ENCODE measurements at regions not wholly inside any gene's neighbourhood (a gene's known extent, or its start where the extent isn't known, plus 50 kb on each side); places are given as distances from the start of the nearest gene placed in this dataset.

GRCh38 chr2:198387677-198388076 lies 583.3 kb downstream of the PLCL1 start:
- no peak for FAIRE-seq

DNA sequence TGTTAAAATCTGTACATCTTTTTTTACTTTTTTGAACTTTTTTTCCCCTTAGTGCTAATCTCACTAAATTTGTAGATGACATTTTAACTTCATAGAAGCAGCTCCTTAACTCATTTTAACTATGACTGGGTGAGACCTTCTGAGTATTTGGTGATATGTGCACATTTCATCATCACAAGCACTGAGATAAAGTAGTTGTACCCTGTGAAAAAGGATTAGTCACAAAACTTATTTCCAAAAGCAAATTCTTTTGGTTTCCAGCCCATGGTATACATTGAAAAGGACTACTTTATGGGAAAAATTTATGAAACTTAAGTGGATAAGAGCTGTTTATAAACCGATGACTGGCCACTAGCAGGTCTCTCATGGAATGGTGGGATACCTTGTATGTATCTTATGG lies 581.5 kb downstream of the PLCL1 start:
- no peak for FAIRE-seq

DNA sequence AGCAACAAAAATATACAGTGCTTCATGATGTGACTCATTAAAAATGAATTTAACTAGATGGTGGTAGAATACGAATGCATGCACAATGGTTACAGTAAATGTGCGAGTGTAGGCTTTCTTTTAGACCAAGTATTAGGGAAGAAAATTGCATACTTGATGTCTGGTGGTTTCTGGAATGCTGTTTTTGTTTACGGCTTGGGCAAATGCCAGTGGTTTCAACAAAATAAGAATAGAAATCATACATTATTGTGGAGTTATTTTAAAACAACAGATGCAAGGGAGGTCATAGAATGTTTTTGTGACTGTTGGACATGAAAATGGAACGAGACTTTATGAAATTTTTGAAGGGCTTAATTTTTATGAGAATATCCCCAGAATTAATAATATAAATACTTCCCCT lies 580.9 kb downstream of the PLCL1 start:
- no peak for FAIRE-seq

DNA sequence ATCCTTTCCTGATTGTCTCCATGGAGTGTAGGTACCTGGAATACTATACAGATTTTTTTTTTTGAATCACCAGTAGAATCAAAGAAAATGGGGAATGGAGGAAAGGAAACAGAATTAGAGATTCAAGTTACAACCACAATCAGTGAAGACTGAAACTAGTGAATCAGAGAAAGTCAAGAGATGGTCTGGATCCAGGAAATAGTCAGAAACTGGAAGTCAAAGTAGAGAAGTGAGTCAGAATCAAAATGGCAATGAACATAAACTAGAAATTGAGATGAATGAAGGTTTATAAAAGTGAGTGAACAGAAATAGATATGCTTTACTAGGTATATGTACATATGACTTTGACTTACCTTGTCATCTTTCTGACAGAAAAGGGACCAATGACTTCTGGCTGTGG lies 579.0 kb downstream of the PLCL1 start:
- FAIRE-seq = no peak

GRCh38 chr2:198382811-198383210 lies 578.4 kb downstream of the PLCL1 start:
- no peak for FAIRE-seq

DNA sequence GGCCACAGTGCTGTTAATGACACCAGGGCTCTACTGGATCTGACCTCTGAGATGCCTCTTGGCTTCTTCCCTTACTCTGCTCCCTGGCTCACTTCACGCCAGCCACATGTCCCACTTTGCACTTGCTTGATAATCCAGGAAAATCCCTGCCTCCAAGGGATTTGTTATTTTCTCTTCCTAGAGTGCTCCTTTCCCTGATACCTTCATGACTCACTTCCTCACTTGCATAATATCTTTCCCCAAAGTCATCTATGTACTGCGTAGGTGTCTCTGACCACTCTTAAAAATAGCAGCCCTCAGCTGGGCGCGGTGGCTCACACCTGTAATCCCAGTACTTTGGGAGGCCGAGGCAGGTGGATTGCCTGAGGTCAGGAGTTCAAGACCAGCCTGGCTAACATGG lies 572.3 kb downstream of the PLCL1 start:
- FAIRE-seq = no peak

DNA sequence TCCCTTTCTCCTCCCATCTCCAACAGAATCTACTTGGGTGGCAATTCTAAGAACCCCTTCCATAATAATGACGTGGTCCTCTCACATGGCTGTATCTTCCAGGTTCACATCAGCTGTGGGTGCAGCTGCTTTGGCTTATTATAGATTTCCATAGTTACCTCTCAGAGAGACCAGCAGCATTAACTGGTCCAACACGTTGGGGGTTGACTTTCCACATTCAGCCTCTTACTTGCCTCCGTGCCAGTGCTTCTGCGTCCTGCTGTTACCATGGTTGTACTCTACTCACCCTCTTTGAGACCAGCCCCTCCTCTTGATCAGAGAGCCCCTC lies 570.7 kb downstream of the PLCL1 start:
- no peak for FAIRE-seq

GRCh38 chr2:198374375-198375082 lies 570.1 kb downstream of the PLCL1 start:
- peak; percentile 78 for FAIRE-seq

- no peak for FAIRE-seq
Observed at GRCh38 chr2:198371921-198372543, 567.6 kb downstream of the PLCL1 start.

DNA sequence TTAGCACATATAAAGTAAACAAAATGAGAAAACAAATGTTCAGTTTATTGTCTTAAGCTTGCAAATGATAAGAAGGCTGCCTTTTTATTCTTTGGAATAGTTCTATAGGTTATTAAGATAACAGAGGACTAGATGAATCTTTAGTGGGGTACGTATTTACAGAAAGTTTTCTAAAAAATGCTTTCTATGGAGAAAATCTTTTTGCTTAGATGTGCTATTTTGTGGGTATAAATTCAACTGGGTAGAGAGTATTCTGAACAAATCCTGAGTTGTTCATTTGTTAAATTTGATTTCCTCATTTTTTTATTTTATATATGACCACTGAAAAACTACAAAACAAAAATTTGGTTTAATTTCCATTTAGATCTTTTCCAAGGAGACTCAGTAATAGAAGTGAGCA lies 566.9 kb downstream of the PLCL1 start:
- FAIRE-seq = no peak

GRCh38 chr2:198368089-198368488 lies 563.7 kb downstream of the PLCL1 start:
- FAIRE-seq = no peak

GRCh38 chr2:198362740-198363139 lies 558.3 kb downstream of the PLCL1 start:
- no peak for FAIRE-seq

- no peak for FAIRE-seq
Observed at GRCh38 chr2:198359308-198359707, 554.9 kb downstream of the PLCL1 start.

DNA sequence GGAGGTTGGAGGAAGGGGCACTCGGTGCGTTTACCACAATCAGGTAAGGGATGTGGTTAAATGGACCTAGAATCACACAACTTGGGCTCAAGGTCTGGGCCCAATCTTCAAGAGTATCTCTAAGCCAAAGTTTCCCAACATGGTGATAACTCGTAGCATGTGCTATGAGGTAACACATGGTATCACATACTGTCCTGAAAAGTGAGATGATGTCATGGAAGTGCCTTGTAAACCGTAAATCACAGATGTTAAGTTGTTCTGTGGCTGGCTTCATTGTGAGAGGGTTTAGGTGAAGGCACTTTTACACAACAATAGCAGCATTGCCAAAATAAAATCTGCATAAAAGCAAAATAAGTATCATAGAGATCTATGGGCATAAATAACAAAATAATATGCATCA lies 551.8 kb downstream of the PLCL1 start:
- no peak for FAIRE-seq

- FAIRE-seq = no peak
Observed at GRCh38 chr2:198351647-198352046, 547.3 kb downstream of the PLCL1 start.

DNA sequence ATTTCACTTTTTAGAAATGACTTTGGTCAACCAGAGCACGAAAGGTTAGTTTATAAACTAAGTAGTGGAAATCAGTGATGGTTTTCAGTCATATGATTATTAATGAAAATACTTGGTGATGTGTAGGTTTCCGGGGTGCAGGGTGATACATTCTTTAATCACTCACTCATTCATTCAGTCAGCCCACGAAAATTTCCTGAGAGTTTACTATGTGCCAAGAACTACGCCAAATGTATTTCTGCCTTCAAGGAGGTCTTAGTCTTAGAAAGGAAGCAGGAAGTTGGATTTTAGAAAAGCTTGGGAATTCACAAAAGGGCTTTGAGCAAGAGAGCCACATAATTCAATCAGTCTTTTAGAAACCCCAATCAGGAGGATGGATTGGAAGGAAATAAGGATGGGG lies 543.6 kb downstream of the PLCL1 start:
- FAIRE-seq = no peak

DNA sequence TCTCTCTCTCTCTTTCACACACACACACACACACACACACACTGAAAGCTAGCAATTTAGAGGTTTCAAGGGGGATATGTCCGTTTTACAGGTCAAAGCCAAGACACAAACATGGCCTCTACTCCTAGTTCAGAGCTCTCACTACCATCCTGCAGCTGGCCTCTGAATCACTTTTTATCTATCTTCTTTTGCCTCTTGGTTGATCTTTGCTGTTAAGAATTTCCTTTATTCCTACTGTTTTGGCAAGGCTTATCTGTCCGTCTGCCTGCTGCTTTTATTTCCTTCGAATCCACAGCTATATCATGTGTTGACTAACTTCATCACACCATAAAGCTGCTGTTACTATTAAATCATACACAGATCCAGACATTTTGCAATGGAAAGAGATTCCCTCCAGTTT lies 543.0 kb downstream of the PLCL1 start:
- no peak for FAIRE-seq

GRCh38 chr2:198343471-198343870 lies 539.1 kb downstream of the PLCL1 start:
- no peak for FAIRE-seq

DNA sequence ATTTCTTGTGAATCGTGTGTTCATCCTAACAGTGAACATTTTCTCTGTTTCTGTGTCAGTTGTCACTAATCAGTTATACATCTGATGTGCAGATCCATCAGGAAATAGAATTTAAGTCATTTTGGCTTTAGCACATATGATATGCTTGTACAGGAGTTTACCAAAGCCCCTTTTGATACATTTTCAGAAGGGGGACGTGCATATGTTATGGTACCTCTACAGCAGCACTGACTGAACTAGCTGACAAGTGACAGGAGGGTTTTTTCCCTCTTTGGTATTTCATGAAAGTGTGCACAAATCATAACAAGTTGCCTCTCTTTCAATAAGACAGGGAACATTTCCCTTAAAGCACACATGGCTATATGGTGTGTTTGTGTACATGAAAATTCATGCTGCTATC lies 536.5 kb downstream of the PLCL1 start:
- no peak for FAIRE-seq

- FAIRE-seq = no peak
Observed at GRCh38 chr2:198339116-198339515, 534.7 kb downstream of the PLCL1 start.

GRCh38 chr2:198337368-198337767 lies 533.0 kb downstream of the PLCL1 start:
- no peak for FAIRE-seq

DNA sequence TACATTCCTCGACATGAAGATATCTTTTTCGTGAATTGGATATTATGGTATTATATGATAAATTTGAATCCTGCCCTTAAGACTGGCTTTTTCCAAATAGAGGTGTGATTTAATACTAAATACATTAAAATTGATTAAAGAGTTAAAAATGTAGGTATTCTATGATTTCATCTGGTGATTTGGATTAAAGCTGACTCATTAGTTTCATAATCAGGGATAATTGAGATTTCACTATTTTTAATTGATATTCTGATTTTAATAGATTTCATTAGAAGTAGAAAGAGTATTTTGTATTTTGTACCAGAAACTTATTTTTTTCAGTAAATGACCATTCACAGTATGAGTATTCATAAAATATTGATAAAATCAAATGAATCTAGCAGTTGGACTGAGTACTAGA lies 524.1 kb downstream of the PLCL1 start:
- no peak for FAIRE-seq

GRCh38 chr2:198327526-198327925 lies 523.1 kb downstream of the PLCL1 start:
- no peak for FAIRE-seq

GRCh38 chr2:198326431-198326830 lies 522.0 kb downstream of the PLCL1 start:
- no peak for FAIRE-seq

GRCh38 chr2:198325359-198325758 lies 521.0 kb downstream of the PLCL1 start:
- no peak for FAIRE-seq
